ACHN (cell line): ENCODE measurements at regions not wholly inside any gene's neighbourhood (a gene's known extent, or its start where the extent isn't known, plus 50 kb on each side); places are given as distances from the start of the nearest gene placed in this dataset.
"Not testable (repeated sequence)": the region's sequence is repeated elsewhere in the genome, so short reads cannot be mapped to it uniquely, and the experiment has no call there.

Source experiments
- DNase-seq: peaks from one replicate; pipeline ENCODE4 v3.0.0-alpha.2; 2015
- in situ Hi-C: cut with HindIII; loops from 2 replicates; pipeline ENCODE4 v1.10.0; 2017; ENCODE audit warnings: low sequenced_read_pairs, low pct_ligation_motif_present, low pct_unique_long_range_greater_than_20kb

- no peak for DNase-seq
- in situ Hi-C loops: no loop called here
These were observed 93.0 kb downstream of the LYZL2 start for GRCh38 chr10:30536578-30536977.

DNA sequence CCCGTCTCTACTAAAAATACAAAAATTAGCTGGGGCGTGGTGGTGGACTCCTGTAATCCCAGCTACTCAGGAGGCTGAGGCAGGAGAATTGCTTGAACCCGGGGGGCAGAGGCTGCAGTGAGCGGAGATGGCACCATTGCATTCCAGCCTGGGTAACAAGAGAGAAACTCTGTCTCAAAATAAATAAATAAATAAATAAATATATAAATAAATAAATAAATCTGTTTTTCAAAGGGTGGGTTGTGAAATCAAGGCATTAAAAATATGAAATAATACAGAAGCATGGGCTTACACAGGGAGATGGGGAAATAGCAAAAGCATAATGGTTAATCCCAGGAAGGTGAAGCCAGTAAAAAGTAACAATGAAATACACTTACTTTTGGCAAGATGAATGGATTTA lies 93.9 kb downstream of the LYZL2 start:
- no peak for DNase-seq
- in situ Hi-C loops: no loop called here

DNA sequence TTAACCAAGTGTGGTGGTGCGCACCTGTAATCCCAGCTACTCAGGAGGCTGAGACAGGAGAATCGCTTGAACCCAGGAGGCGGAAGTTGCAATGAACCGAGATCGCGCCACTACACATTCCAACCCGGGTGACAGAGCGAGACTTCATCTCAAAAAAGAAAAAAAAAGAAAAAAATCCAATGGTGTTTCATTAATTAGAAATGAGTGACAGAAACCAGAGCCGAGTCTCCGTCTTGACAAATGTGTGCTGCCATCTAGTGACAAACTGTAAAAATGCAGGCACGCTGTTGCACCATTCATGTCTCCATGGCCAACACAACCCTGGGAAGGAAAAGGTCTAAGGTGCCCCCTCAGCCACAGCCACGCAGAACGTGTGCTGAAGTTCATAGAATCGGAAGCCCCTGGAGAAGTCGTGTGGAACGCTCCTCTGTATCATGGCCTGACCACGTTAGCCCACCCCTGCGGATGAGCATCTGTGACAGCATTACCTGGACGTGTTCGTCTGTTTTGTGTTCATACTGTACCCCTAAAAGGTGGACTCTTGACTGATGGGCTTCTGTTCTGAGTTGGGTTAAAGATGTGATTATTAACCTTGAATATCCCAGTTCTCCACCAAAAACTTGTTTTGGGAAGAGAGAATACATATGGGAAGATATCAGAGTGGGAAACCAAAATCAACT lies 94.9 kb downstream of the LYZL2 start:
- peak; percentile 64 for DNase-seq
- in situ Hi-C loops: no loop called here

DNA sequence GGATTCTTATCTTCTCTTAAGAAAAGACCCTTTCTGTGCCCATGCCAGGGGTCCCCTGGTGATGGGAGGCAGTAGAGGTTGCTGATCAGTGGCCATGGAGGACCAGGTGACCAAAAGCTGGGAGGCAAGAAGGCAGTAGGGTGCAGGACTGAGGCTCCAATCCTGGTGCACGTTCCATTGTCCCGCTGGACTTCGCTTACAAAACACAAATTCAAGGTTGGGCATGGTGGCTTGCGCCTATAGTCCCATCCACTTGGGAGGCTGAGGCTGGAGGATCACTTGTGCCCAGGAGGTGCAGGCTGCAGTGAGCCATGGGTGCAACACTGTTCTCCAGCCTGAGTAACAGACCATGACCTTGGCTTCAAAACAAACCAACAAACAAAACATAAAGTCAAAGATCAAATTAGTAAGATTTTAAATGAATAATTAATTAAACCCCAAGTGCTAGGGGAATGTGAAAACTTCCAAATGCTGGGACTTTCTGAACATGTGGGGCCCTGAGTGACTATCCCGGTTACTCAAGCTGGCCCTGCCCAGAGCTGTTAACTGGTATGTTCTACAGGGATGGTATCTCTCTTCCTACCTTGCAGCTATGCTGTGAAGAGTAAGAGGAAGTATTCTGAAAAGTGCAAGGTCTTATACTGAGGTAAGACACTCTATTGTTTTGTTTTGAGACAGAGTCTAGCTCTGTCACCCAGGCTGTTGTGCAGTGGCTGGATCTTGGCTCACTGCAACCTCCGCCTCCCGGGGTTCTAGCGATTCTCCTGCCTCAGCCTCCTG lies 97.6 kb downstream of the LYZL2 start:
- no peak for DNase-seq
- in situ Hi-C loops: no loop called here

DNA sequence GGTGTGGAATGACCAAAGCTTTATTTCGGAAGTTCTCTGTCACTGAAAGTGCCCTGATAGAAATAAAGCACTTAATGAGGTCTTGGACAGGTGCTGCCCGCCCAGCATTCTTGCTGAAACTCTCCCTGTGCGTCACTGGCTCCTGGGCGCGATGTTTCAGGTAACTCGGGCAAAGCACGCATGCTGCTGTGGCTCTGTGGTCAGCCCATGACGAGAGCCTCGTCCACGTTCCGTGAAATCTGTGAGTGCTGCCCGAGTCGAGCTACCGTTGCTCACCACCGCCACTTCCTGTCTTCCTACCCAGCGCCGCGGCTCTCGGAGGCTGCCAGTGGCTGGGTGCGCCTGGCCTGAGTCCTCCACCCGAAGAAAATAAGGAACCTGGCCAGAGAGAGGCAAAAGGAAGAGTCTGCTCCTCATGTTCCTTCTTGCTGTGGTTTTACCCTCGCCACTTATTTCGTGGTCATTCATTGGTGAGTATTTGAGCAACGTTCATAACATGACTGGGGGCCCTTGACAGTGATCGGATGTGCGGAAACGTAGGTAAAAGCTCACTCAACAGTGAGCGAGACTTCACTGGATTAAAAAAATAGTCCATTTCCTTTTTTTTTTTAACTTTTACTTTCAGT lies 95.5 kb downstream of the MAP3K8 start:
- no peak for DNase-seq
- in situ Hi-C loops: no loop called here

- in situ Hi-C loops: no loop called here
- no peak for DNase-seq
These were observed 94.4 kb downstream of the MAP3K8 start for GRCh38 chr10:30528429-30528786.

DNA sequence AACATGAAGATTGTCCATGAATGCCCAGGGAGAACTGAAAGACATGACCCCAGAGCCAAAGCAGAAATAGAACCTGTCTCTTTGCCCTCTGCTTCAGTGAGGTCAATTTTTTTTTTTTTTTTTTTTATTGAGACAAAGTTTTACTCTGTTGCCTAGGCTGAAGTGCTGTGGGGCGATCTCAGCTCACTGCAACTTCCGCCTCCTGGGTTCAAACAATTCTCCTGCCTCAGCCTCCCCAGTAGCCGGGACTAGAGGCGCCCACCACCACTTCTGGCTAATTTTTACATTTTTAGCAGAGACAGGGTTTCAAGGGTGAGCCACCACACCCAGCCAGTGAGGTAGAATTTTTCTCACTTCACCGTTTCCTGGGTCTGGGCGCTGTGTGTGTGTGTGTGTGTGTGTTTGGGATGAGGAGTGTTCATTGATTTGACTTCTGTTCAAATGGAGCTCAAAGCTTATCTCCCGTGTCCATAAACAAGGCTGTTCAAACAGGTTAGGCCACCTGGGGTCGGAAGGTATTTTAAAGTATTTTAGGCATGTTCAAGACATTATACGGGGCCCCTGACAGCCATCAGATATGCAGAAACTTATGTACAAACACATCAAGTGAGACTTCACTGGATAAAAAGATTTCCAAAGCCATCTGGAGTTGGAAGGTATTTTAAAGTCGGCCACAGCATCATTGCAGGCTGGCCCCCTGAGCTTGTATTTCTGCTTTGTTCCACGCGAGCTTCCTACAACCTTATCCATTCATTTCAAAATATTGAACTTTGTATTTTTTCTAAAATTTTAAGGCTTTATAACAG lies 93.8 kb downstream of the MAP3K8 start:
- in situ Hi-C loops: no loop called here
- no peak for DNase-seq

DNA sequence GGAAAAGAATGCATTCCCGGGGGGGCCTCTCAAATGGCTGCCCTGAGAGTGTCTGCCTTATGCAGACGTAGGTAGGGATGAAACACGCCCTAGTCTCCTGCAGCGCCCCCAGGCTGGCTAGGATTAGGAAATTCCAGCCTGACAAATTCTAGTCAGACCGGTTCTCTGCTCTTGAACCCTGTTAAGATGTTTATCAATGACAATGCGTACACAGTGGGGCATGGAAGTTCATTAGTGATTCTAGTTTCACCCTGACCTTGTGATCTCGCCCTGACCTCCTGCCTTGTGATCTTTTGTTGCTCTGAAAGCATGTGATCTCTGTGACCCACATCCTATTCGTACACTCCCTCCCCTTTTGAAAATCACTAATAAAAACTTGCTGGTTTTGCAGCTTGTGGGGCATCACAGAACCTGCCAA lies 88.7 kb downstream of the MAP3K8 start:
- peak; percentile 79 for DNase-seq

GRCh38 chr10:30518907-30519306 lies 84.9 kb downstream of the MAP3K8 start:
- in situ Hi-C loops: no loop called here
- no peak for DNase-seq

More for the DNA sequence above, 88.7 kb downstream of the MAP3K8 start:
- in situ Hi-C loops: not testable (repeated sequence)
